GM20000 (cell line): ENCODE measurements at regions not wholly inside any gene's neighbourhood (a gene's known extent, or its start where the extent isn't known, plus 50 kb on each side); places are given as distances from the start of the nearest gene placed in this dataset.
"Not testable (repeated sequence)": the region's sequence is repeated elsewhere in the genome, so short reads cannot be mapped to it uniquely, and the experiment has no call there.

Experiments
- DNase-seq: peaks from one replicate; pipeline ENCODE4 v3.0.0; 2012; ENCODE audit warnings: low spot score
- TF ChIP-seq, protein P1 (sequence below): IDR thresholded peaks from 2 replicates; pipeline ENCODE4 v1.5.1; 2012; ENCODE audit warnings: mild to moderate bottlenecking, control low read depth; ENCODE audit errors: extremely low read depth, missing control alignments

- no peak for DNase-seq
- TF ChIP-seq, protein P1, sequence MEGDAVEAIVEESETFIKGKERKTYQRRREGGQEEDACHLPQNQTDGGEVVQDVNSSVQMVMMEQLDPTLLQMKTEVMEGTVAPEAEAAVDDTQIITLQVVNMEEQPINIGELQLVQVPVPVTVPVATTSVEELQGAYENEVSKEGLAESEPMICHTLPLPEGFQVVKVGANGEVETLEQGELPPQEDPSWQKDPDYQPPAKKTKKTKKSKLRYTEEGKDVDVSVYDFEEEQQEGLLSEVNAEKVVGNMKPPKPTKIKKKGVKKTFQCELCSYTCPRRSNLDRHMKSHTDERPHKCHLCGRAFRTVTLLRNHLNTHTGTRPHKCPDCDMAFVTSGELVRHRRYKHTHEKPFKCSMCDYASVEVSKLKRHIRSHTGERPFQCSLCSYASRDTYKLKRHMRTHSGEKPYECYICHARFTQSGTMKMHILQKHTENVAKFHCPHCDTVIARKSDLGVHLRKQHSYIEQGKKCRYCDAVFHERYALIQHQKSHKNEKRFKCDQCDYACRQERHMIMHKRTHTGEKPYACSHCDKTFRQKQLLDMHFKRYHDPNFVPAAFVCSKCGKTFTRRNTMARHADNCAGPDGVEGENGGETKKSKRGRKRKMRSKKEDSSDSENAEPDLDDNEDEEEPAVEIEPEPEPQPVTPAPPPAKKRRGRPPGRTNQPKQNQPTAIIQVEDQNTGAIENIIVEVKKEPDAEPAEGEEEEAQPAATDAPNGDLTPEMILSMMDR = no peak
Observed at GRCh38 chr21:24545807-24546361, 1061.4 kb downstream of the MRPL39 start.

GRCh38 chr21:24514081-24514733 lies 1093.1 kb downstream of the MRPL39 start:
- no peak for DNase-seq
- TF ChIP-seq, protein P1 = no peak

DNA sequence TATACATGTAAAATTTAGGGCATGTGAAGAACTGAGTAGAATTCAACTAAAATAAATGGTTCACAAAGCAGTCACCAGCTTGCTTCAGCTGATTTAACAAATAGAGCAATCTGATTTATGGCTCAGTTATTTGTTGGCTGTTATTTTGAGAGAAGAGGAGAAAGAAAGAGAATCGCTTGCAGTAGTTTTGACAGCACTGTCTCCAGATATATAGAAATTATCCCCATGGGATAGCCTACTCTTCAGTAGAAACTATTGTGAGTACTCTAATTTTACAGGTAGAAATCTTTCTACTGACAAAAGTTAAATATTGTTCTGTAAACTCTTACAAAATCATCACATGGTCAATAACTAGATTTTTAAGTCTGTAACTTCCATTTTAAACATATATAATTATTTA lies 1098.2 kb downstream of the MRPL39 start:
- DNase-seq = no peak

DNA sequence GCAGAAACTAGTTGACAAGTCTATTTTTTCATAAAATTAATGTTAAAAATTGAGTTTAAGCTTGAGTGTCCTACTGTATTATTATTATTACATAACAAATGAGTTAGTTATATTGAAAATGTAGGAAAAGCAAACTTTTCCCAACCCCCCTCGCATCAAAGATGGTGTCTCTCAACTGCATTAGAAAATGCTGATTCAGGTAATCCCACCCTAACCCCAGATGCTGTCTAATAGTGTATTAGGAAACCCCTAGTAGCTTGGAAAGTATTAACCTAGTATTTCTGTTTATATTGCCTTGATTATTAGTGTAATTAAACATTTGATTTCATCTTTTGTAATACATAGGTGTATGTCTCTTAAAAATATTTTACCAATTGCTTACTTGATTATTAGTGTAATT lies 1120.3 kb downstream of the MRPL39 start:
- TF ChIP-seq, protein P1 = no peak
- DNase-seq = no peak

More for the DNA sequence above, 1098.2 kb downstream of the MRPL39 start:
- TF ChIP-seq, protein P1 = no peak

- not testable (repeated sequence) for DNase-seq
Observed at GRCh38 chr21:24483361-24483760, 1123.9 kb downstream of the MRPL39 start.

- TF ChIP-seq, protein P1 = no peak
- no peak for DNase-seq
Observed at GRCh38 chr21:24470852-24471251, 1136.4 kb downstream of the MRPL39 start.

- TF ChIP-seq, protein P1 = no peak
- DNase-seq = no peak
Observed at GRCh38 chr21:24456358-24456757, 1150.9 kb downstream of the MRPL39 start.

GRCh38 chr21:24450119-24450518 lies 1157.2 kb downstream of the MRPL39 start:
- no peak for DNase-seq
- TF ChIP-seq, protein P1 = no peak
